NCI-H345 treated with DMSO at 0.1 percent for 48 hours (cell line): ENCODE measurements at regions not wholly inside any gene's neighbourhood (a gene's known extent, or its start where the extent isn't known, plus 50 kb on each side); places are given as distances from the start of the nearest gene placed in this dataset.
"Not testable (repeated sequence)": the region's sequence is repeated elsewhere in the genome, so short reads cannot be mapped to it uniquely, and the experiment has no call there.

Source experiments
- DNase-seq: peaks from one replicate; lab custom pipeline; 2025; ENCODE audit not compliant: unreplicated experiment; lab: John Stamatoyannopoulos, UW

DNA sequence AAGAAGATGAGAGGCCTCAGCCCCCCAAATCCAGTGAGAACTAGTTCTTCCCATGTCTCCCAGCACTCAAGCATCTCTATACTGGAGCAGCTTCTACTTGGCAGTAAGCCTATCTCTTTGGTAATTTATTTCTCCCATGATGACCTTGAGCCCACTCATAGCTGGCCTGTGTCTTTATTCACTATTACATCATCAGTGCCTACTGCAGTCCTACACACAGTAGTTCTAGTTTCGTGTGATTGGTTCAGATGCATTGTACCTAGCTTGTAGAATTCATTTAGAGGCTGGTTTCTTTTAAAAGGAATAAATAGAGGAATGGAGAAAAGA lies 255.6 kb upstream of the ZFP64 start:
- DNase-seq = no peak

DNA sequence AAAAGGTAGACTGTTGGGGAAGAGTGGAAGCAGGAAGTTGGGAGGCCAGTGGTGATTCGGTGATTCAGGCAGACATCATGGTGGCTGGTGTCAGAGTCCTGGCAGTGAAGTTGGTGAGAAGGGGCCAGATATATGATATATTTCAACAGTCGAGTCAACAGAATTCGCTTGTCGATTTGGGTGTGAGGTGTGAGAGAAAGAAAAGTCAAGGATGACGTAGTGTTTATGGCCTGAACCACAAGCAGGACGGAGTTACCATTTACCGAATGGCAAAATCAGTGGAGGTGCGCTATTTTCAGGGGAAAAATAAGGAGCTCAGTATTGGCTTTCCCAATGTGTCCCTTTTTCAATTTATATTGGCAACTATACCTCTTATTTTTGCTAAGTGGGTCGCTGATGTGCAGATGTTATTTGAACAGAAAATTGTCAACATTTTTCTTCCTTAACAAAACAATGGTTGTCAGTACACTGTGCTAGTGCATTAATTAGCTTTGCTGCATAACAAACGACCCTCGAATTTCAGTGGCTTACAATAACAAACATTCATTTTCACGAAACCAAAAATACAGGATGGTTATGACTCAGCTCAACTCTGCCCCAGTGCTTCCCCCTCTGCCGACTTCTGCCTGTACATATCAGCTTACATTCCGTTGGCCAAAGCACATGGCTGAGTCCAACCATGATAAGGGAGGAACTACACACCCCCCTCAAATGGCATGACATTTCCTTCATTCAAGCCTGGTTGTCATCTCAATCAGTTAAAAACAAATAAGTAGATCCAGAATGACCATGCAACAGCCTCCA lies 255.0 kb upstream of the ZFP64 start:
- DNase-seq = no peak

DNA sequence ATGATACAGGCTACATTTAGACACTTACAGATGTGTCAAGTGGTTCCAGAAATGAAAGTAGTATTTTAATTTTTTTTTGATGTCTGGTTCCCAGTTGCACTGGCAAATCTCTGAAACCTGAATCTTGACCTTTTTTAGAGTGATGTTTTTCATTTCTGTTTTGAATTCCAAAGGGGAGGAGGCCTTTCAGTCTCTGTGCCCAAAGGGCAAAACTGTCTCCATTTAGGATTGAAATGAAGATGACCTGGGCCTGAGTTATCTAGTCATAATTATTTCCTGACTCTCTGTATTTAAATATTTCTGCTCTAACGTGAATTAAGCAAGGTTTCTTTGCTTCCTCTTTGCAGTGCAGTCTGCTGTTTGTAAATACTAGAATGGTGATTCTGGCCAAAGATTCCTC lies 252.9 kb upstream of the ZFP64 start:
- DNase-seq = no peak

DNA sequence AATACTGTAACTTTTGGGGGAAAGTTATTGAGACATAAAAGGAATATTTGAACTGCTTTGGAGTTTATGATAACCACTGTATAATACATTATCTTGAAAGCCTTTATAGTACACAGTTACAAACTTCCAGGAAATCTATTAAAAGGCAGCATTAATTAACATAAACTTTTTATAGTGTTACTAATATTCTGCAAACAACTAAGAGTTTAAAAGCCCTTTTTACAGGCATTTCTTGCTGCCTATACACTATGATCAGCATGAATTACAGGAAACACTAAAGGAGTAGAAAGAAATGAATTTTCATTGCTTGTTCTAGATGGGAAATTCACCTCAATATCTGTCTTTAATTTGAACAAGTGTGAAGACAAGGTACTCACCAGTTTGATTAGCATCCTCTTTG lies 252.3 kb upstream of the ZFP64 start:
- DNase-seq = no peak

DNA sequence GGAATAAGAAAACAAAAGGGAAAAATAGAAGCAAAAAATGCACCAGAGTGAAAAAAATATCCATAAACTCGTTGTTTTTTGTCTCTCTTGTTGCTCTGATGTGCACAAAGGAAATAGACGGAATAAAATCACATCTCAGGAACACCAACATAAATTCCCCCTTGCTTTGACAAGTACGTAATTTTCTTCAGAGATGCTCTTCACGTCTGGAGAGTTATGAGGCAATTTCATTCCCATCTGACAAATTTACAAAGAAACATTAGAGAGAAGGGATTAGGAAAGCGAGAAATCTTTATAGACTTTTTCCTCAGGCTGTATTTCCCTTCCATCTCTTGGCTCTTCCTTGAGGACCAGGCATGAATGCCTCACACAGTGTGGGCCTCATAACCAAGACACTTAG lies 250.1 kb upstream of the ZFP64 start:
- DNase-seq = no peak

DNA sequence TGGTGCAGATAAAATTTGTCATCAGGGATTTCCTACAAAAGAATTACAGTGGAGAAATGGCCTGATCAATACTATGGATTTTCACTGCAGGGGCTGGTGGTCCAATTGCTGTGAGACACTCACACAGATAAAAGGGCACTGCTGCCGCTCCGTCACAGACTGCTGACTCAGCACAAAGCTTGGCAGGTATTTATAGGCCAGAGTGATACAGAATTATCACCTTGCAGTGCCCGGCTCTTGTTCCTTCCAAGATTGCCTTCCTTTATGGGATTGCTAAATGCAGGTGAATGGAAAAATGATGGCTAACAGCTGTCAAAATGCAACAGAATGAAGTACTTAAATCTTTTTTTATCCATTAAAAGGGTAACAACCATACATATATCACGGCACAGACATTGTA lies 247.8 kb upstream of the ZFP64 start:
- no peak for DNase-seq

DNA sequence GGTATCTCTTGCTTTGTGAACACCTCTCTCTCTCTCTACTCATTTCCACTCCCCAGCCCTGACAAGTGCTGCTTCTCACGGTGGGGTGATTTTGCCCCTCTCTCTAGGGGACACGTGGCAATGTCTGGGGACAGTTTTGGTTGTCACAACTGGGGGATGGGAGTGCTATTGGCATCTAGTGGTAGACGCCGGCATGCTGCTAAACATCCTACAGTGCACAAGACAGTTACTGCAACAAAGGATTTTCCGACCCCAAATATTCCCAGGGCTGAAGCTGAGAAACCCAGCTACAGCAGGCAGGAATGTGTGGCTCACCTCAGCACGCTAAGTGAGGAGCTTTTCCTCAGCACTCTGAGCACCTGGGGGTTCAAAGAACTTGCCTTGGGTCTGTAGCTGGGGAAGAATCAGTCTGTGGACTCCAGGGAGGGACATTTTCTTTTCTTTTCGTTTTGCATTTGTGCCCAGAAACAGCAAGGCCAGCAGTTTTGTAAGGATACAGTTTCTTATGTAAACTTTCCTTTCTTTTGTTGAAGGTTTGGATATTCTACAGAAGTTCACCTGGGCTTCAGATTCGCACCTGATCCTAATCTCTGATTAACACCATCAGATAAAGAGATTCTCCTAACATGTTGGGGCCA lies 246.9 kb upstream of the ZFP64 start:
- DNase-seq = no peak

DNA sequence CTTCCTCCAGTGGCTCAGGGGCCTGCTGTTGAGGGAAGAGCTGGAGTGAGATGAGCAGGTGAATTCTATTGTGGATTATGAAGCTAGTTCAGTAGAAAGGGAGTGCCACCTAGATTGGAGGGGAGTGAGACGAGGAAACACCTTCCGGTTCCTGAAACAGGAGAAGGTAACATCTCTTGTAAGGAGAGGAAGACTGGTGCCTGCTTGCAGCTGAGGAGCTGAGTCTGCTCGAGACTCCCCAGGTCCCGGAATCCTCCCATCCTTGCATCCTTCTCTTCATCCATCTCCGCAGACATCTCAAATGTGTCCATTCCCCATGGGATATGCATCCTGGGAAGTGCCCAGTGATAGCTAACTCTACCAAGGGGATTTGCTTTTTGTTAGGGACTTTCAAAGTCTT lies 242.9 kb upstream of the ZFP64 start:
- DNase-seq = no peak

DNA sequence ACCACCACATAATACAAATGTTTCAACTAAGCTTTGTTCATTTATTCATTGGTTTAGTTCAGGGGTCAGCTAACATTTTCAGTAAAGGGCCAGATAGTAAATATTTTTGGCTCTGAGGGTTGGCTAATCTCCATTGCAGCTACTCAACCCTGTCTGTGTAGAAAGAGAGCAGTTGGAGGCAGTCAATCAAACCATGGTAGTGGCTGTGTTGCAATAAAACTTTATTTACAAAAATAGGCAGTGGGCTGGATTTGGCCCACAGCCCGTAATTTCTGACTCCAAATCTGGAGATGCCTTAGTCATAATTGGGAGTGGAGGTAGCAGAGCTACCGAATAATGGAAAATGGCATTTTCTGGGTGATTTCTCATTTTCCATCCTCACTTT lies 242.5 kb upstream of the ZFP64 start:
- DNase-seq = no peak

DNA sequence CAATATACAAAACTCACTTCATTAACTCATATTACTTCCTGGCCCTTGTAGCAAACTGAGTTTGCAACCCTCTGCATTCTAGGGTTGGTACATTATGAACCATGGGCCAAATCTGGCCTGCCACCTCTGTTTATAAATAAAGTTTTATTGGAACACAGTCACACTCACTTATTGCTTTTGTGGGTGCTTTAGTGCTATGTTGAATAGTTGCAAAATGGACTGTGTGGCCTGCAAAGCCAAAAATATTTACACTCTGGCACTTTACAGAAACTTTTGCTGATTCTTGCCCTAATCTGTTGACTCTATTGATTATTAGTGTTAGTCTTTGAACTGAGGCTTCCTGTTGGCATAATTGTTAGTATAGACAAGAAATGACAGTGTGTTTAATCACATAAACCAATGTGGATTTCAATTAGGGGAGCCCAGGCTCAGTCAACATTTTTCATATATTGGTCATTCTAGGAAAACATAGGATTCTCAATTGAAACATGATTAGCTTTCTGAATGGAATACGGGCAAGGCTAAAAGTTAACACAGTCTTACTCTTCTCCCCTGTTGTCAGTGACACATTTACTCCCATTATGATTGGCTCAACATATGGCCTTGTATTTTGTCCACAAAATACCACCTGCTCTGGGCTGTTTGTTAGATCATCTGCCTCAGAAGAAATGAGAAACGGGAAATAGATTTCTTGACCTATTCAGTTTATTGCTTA lies 241.9 kb upstream of the ZFP64 start:
- no peak for DNase-seq

DNA sequence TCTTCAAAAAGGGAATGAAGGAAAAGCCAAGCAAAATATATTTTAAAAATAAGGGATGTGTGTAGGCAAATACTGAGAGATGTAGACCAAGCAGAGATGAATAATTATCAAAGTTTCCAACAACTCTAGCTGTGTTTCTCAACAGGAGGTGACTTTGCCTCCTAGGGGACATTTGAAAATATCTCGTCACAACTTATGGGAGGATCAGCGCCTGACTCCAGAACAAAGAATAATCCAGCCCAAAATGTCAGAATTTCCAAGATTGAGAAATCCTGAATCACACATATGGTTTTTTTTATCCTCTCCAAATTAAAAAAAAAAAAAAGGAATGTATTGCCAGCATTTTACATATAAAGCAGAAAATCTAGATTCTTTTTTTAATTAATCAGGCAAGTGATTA lies 241.2 kb upstream of the ZFP64 start:
- no peak for DNase-seq

DNA sequence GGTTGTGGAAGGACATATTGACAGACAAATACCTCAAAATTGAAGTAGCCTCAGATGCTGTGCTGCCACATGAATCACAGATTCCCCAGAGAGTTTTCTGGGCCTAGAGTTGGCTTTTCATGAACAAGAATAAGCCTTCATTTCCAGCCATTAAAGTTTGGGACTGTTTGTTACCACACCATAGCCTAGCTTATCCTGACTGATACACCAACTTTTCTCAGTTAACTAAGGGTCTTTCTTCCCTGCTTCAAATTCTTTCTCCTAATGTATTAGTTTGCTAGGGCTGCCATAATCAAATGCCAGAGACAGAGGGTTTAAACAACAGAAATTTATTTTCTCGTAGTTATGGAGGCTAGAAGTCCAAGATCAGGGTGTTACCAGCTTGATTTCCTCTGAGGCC lies 237.4 kb upstream of the ZFP64 start:
- DNase-seq = no peak

DNA sequence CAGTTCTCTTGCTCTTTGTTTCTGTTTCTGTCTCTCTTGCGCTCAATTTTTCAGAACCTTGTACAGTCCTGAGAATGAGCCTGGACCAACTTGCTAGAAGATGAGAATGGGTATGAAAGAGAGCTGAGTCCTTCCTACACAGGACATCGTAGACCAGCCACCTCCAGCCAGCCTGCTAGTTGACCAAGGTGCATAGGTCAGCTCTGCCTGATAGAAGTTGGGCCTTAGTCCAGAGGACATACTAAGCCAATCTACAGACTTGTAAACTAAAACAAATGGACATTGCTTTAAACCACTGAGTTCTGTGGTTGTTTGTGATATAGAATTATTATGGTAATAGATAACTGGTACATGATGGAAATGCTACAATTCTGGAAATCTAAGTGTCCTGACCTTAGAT lies 236.4 kb upstream of the ZFP64 start:
- no peak for DNase-seq

DNA sequence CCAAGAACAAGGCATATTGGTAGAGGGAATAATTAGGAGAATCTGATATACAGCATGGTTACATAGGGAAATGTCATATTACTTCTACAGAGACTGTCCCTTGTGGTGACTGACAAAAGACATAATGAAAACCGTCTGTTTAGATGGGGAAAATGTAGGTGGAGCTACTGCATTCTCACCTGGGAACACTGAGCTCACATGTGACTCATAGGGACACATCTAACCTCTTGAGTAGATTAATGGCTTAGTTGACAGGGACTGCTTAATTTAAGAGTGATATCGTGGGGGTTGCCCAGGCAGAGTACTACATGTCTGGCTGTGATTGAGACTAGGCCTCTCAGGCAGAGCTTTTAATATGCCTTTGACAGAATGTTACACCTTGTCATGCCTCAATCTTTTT lies 235.3 kb upstream of the ZFP64 start:
- no peak for DNase-seq

DNA sequence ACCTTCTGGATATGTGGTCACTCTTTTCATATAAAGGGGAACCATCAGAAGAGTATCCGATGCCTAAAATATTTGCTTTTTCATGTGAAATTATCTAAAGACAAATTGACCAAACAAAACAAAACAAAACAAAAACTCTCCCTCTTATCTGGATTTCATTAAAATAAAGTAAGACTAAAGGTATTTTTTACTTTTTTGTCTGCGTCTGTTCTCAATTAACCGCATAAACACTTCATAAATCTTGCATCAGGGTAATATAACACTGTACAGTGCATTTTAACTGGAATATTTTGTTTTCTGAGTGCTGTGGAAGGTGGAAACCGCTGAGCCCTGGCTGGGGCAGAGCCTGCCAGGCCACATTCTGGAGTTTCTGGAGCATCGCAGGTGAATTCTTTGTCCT lies 234.1 kb upstream of the ZFP64 start:
- DNase-seq = no peak

DNA sequence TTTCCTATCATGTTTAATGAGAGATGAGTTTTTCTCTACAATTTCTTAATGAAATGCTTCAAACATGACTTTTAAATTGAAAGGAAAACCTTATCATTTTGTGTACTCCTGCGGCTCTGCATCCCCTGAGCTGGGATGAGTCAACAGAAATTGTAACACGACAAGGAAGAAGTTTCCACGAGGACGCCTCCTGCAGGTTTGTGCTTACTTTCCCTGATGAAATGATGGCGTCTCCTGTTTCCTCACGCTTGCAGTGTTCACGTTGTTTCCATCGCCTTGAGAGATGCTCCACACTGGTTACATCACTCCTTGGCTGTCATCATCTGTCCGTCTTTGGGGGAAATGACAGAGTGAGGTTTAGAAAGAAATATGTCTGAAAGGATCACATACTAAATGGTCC lies 233.7 kb upstream of the ZFP64 start:
- DNase-seq = no peak

DNA sequence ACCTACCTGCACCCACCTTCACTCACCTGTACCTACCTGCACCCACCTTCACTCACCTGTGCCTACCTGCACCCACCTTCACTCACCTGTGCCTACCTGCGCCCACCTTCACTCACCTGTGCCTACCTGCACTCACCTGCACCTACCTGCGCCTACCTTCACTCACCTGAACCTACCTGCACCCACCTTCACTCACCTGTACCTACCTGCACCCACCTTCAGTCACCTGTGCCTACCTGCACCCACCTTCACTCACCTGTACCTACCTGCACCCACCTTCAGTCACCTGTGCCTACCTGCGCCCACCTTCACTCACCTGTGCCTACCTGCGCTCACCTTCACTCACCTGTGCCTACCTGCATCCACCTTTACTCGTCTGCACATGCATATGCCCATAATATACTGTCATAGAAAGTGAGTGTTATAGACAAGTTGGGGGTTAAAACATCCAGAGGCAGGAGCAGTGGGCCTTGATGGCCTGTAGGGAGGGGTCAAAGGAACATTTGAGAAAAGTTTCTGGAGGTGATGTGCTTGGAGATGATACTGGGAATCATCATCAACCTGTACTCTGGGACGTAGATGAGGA lies 232.9 kb upstream of the ZFP64 start:
- not testable (repeated sequence) for DNase-seq

DNA sequence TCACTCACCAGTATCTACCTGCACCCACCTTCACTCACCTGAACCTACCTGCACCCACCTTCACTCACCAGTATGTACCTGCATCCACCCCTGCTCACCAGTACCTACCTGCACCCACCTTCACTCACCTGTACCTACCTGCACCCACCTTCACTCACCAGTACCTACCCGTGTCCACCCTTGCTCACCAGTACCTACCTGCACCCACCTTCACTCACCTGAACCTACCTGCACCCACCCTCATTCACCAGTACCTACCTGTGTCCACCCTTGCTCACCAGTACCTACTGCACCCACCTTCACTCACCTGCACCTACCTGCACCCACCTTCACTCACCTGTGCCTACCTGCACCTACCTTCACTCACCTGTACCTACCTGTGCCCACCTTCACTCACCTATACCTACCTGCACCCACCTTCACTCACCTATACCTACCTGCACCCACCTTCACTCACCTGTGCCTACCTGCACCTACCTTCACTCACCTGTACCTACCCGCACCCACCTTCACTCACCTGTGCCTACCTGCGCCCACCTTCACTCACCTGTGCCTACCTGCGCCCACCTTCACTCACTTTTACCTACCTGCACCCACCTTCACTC lies 232.1 kb upstream of the ZFP64 start:
- DNase-seq = not testable (repeated sequence)

DNA sequence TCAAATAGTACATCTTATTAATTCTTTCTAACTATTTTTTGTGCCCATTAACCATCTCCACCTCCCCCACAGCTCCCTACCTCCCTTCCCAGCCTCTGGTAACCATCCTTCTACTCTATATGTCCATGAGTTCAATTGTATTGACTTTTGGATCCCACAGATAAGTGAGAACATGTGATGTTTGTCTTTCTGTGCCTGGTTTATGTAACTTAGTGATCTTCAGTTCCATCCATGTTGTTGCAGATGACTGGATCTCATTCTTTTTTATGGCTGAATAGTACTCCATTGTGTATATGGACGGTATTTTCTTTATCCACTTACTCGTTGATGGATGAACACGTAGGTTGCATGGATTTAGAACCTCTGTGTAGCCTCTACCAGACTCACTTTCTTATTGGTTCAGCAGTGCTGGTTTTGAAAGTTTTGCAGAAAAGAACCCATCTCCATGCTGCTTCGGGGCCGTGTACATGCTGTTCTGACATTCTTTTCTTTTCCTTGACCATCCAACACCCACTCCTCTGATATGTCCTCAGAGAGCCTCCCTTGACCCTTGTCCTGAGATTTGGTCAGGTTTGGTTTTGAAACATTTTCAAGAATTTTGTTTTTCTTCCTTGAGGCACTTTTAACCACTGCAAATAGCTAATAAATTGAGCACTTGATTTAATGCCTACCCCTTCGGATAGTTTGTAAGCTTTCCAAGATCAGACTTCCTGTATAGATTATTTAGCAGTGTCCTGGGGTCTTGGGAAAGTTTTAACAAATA lies 231.2 kb upstream of the ZFP64 start:
- DNase-seq = no peak

DNA sequence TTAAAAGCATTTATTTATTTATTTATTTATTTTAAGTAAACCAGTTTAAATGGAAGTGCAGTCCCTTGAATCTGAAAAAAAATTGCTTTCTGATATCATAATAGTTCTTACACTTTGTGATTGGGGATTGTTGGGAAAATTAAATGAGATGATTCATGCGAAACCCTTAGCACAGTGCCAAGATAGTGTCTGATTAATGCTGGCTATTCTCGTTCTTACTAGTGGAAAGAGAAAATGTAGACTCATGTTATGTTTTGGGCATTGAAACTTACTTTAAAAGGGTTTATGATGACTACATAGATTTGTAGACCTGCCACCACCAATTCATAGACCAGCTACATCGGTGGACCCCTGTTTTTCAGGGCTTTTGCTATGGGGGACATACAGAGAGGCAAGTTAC lies 229.2 kb upstream of the ZFP64 start:
- no peak for DNase-seq

DNA sequence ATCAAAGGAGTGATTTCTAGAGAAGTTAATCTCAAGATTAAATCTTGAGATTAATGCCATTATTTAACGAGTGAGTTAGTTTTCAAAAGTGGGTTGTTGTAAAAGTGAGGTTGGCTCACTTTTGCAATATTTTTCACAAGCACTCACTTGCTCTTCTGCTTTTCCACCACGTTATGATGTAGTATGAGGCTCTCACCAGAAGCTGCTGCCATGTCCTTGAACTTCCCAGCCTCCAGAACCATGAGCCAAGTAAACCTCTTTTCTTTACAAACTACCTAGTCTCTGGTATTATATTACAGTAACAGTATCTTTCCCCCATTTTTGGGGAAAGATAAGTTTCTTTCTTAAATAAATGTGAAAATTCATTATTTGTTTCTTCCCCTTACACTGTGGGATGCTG lies 227.6 kb upstream of the ZFP64 start:
- no peak for DNase-seq
